Smooth muscle cell (in vitro differentiated cells): ENCODE measurements at regions not wholly inside any gene's neighbourhood (a gene's known extent, or its start where the extent isn't known, plus 50 kb on each side); places are given as distances from the start of the nearest gene placed in this dataset.

Experiments
- DNase-seq: peaks from one replicate; lab custom pipeline; 2025; ENCODE audit not compliant: unreplicated experiment; lab: John Stamatoyannopoulos, UW
- H2AFZ ChIP-seq: fragments of 200-600 bp; sonication (generic); 2 replicates; pipeline ENCODE4 v1.6.0; 2016; ENCODE audit warnings: antibody characterized with exemption, low read depth, mild to moderate bottlenecking
- H3F3A ChIP-seq: fragments of 200-600 bp; sonication (generic); 2 replicates; pipeline ENCODE4 v1.6.0; 2017; ENCODE audit warnings: antibody characterized with exemption, low read depth
- H3K27ac ChIP-seq: fragments of 200-600 bp; sonication (generic); 2 replicates; pipeline ENCODE4 v1.5.1; 2016; ENCODE audit warnings: low read depth, mild to moderate bottlenecking
- H3K27me3 ChIP-seq: fragments of 200-600 bp; sonication (generic); 2 replicates; pipeline ENCODE4 v1.6.1; 2016; ENCODE audit warnings: low read depth, mild to moderate bottlenecking
- H3K36me3 ChIP-seq: fragments of 200-600 bp; sonication (generic); 2 replicates; pipeline ENCODE4 v1.5.1; 2016; ENCODE audit warnings: low read depth
- H3K4me1 ChIP-seq: fragments of 200-600 bp; sonication (generic); 2 replicates; pipeline ENCODE4 v1.5.1; 2016; ENCODE audit warnings: low read depth
- H3K4me2 ChIP-seq: fragments of 200-600 bp; sonication (generic); 2 replicates; pipeline ENCODE4 v1.6.0; 2016; ENCODE audit warnings: mild to moderate bottlenecking
- H3K4me3 ChIP-seq: fragments of 200-600 bp; sonication (generic); 2 replicates; pipeline ENCODE4 v1.5.1; 2016; ENCODE audit warnings: mild to moderate bottlenecking
- H3K79me2 ChIP-seq: fragments of 200-600 bp; sonication (generic); 2 replicates; pipeline ENCODE4 v1.6.0; 2016; ENCODE audit warnings: low read depth, mild to moderate bottlenecking
- H3K9ac ChIP-seq: fragments of 200-600 bp; sonication (generic); 2 replicates; pipeline ENCODE4 v1.6.0; 2016; ENCODE audit warnings: low read depth
- H3K9me3 ChIP-seq: fragments of 200-600 bp; sonication (generic); replicated peaks from 2 replicates; pipeline ENCODE4 v1.5.1; 2016; ENCODE audit warnings: low read depth
- H4K20me1 ChIP-seq: fragments of 200-600 bp; sonication (generic); 2 replicates; pipeline ENCODE4 v1.6.0; 2016; ENCODE audit warnings: low read depth
- WGBS: methylation state at CpG from one replicate; pipeline ENCODE4 v1.1.7; 2016; ENCODE audit warnings: low lambda C conversion rate; 5-methylcytosine and 5-hydroxymethylcytosine counted together
- TF ChIP-seq, protein P1 (sequence below): fragments of 200-600 bp; sonication (generic); IDR thresholded peaks from 2 replicates; pipeline ENCODE4 v1.5.1; 2017; ENCODE audit warnings: borderline replicate concordance, mild to moderate bottlenecking, antibody characterized with exemption; ENCODE audit not compliant: insufficient read depth, poor library complexity, severe bottlenecking

DNA sequence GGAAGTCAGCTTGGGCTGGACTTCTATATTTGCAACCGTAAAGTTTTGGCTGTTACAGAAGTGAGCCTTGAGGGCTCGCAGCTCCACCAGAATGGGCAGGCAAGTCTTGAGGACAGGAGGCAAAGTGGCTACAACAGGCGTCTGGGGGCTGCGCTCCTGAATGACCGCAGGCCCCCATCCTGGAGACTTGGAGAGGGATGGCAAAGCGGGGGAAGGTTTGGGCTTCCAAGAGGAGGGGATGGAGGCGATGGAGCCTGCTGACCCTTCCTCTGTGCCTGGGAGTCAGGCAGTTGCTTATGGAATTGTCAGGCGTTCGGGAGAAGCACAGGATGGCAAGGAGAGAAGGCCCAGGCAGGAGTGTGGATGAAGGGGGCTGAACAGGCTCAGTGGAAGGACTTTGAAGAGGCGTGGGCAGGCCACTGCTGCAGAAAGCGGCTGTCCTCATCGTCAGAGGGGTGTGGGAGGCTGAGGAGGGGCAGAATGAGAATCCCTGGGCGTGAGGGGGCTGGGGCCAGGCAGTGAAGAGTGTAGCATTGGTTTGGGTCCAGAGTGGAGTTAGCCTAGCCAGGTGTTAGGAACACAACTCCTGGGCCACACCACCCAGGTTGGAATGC is 72.3 kb downstream of the INHBB start:
- Histone ChIP-seq H4K20me1 (no peaks in the 10 kb centered on the region), H3F3A (no peaks in the 10 kb centered on the region), H3K27me3 (peaks cover 26% of the 10 kb centered on the region), H3K79me2 (no peaks in the 10 kb centered on the region), H2AFZ (no peak overlapping the region), H3K4me2 (no peak overlapping the region), H3K4me1 (no peaks in the 10 kb centered on the region), H3K9ac (no peak overlapping the region), H3K36me3 (no peaks in the 10 kb centered on the region), H3K4me3 (no peak overlapping the region), H3K9me3 (no peaks in the 10 kb centered on the region), H3K27ac (no peak overlapping the region)
- 95% methylated on average over 13 of the region's 13 CpGs for WGBS
- no peak for DNase-seq
- TF ChIP-seq, protein P1, sequence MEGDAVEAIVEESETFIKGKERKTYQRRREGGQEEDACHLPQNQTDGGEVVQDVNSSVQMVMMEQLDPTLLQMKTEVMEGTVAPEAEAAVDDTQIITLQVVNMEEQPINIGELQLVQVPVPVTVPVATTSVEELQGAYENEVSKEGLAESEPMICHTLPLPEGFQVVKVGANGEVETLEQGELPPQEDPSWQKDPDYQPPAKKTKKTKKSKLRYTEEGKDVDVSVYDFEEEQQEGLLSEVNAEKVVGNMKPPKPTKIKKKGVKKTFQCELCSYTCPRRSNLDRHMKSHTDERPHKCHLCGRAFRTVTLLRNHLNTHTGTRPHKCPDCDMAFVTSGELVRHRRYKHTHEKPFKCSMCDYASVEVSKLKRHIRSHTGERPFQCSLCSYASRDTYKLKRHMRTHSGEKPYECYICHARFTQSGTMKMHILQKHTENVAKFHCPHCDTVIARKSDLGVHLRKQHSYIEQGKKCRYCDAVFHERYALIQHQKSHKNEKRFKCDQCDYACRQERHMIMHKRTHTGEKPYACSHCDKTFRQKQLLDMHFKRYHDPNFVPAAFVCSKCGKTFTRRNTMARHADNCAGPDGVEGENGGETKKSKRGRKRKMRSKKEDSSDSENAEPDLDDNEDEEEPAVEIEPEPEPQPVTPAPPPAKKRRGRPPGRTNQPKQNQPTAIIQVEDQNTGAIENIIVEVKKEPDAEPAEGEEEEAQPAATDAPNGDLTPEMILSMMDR = no peak

DNA sequence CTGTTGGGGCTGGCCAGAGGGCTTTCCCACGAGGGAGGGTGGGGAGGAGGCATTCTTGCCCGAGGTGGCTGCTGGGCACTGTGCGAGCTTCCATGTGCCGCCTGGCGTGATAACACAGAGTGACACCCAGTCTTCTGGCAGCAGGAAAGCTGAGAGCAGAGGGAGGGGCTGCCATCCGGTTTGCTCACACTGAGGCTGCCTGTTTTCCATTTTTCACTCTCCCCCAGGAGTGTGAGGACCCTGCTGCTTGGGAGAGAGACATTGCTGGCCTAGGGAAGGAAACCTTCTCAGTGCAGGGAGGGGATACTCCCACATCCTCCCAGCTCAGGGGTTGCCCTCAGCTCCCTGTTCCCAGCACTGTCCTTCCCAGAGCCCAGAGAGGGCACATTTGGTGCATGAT is 73.1 kb downstream of the INHBB start:
- no peaks in the 10 kb centered on the region for H3F3A ChIP-seq
- TF ChIP-seq, protein P1 = no peak
- WGBS = 79% methylated on average over 5 of the region's 6 CpGs
- H3K4me2 ChIP-seq = no peak overlapping the region
- H3K4me3 ChIP-seq = no peak overlapping the region
- H4K20me1 ChIP-seq = no peaks in the 10 kb centered on the region
- H3K9ac ChIP-seq = no peak overlapping the region
- no peaks in the 10 kb centered on the region for H3K9me3 ChIP-seq
- H2AFZ ChIP-seq = no peak overlapping the region
- no peak for DNase-seq
- peaks cover 34% of the 10 kb centered on the region for H3K27me3 ChIP-seq
- H3K27ac ChIP-seq = no peak overlapping the region
- no peaks in the 10 kb centered on the region for H3K79me2 ChIP-seq
- no peaks in the 10 kb centered on the region for H3K36me3 ChIP-seq
- H3K4me1 ChIP-seq = no peaks in the 10 kb centered on the region

DNA sequence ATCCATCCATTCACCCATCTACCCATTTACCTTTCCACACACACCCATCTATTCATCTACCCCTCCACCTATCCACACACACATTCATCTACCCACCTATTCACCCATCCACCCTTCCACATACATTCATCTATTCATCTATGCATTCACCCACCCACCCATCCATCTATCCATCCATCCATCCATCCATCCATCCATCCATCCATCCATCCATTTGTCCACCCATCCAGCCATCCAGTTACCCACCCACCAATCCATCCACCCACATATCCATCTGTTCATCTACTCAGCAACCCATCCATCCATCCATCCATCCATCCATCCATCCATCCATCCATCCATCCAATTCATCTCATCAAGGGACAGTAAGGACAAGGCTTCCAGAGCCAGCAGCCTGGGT is 74.0 kb downstream of the INHBB start:
- Histone ChIP-seq H3K36me3 (no peaks in the 10 kb centered on the region), H3K4me3 (no peak overlapping the region), H3K4me1 (no peaks in the 10 kb centered on the region), H3K79me2 (no peaks in the 10 kb centered on the region), H2AFZ (no peak overlapping the region), H3K9me3 (no peaks in the 10 kb centered on the region), H3K27ac (no peak overlapping the region), H3F3A (no peaks in the 10 kb centered on the region), H3K9ac (no peak overlapping the region), H4K20me1 (no peaks in the 10 kb centered on the region), H3K4me2 (no peak overlapping the region), H3K27me3 (peaks cover 42% of the 10 kb centered on the region)
- TF ChIP-seq, protein P1 = no peak
- DNase-seq = no peak

DNA sequence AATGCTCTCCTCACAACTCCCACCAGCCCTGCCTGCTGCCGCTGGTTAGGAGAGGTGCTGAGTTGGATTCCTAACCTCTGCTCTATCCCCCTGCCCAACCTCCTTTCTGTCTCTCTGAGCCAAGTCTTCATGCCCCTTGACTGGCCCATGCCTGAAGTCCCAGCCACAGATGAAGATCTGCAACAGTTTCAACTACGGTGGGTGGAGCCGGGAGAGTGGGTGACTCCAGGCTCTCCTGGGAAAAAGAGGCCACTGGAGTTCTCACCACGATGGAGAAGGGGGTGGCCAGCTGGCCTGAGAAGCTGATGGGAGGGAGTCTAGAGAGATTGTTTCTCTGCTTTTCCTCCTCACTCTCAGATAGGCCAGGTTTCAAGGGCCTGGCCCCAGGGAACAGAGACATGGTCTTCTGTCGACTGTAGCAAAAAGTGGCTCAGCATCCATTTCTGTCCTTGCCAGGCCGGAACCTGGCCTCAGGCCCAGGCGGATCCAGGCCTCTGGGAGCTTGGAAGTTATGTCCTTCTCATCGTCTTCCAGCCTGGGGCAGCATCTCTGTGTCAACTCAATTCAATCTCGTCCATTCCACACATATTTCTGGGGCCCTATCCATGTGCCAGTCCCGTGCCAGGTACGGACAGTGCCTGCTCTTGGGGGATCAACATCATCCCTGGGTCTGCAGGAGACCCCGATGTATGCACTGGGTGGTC is 75.3 kb downstream of the INHBB start:
- DNase-seq = no peak
- Histone ChIP-seq H3K4me1 (no peaks in the 10 kb centered on the region), H3K9me3 (no peaks in the 10 kb centered on the region), H3K4me2 (no peak overlapping the region), H3K27ac (no peak overlapping the region), H3K27me3 (peaks cover 55% of the 10 kb centered on the region), H4K20me1 (no peaks in the 10 kb centered on the region), H2AFZ (no peak overlapping the region), H3K4me3 (no peak overlapping the region), H3F3A (no peaks in the 10 kb centered on the region), H3K36me3 (no peaks in the 10 kb centered on the region), H3K9ac (no peak overlapping the region), H3K79me2 (no peaks in the 10 kb centered on the region)
- TF ChIP-seq, protein P1 = no peak
- WGBS = 89% methylated on average over 12 of the region's 12 CpGs
